GM19240 (cell line): ENCODE measurements at regions not wholly inside any gene's neighbourhood (a gene's known extent, or its start where the extent isn't known, plus 50 kb on each side); places are given as distances from the start of the nearest gene placed in this dataset.

Experiments used
- DNase-seq: peaks from one replicate; pipeline ENCODE4 v3.0.0; 2011; ENCODE audit warnings: low spot score; ENCODE audit not compliant: insufficient read length

- DNase-seq: no peak
Measured at GRCh38 chr2:30046979-30047378, 99.8 kb upstream of the YPEL5 start.

DNA sequence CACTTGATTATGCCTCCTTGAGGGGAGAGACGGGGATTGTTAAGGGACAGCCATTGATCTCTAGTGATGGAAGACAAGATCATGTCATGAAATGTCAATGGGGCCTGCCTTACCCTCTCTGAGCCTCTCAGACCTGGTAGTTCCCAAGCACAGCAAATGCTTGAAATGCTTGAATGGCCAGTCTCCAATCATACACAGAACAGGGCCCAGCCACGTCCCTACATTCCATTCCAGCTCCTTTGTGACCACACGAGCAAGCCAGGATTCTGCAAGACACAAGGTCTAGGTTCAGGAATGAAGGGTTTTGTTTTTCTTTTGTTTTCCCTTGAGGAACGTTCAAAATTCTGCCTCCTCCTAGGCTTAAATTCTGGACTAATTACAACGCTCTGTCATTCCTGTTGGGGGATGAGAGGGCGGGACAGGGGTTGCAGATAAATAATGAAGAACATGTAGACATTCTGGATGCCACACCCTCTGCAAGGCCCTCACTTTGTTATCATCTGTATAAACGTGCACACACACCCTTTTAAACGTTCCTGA lies 98.1 kb upstream of the YPEL5 start:
- no peak for DNase-seq

DNA sequence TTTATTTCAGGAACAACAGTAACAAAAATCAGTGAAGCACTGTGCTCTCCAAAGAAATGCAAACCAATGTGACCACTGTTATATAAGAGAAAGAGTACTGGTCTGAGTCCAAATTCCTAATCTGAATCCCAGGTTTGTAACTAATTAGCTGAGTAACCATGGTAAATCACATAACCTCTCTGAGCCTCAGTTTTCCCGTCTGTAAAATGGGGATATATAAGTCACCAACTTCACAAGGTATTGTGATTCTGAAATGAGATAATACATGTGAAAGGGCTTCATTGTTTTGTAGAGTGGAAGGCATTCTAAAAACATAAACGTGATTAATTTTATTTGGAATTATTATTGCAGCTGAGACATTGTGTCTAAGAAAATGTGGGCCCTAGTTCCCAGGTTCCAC lies 91.3 kb upstream of the YPEL5 start:
- DNase-seq: no peak

DNA sequence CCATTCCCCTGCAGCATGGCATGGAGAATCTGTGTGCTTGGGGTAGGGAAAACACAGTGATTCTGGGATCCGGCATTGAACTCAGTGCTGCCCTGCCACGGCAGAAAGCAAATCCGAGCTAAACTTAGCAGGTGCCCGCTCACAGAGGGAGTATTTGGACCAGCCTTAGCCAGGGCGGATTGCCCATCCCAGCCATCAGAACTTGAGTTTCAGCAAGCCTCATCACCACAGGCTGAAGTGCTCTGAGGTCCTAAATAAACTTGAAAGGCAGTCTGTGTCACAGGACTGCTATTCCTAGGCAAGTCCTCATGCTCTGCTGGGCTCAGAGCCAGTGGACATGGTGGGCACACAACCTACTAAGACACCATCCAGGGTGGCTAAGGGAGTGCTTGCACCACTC lies 86.2 kb upstream of the YPEL5 start:
- no peak for DNase-seq

DNA sequence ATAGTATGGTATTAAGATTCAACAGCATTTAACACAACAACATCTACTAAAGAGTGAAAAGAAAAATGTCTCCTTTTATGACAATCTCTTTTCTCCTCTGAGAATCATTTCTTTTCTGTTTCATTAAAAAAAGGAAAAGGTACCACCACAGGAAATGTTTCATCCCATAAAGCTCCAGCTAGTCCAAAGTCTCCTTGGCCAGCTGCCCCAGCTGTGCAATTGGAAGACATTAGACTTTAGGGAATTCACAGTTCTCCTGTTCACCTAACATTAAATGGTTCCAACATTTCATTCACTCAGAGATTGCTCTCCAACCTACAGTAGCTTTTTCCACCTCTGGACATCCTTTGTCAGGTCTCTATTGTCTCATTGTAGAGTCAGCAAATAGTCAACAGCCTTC lies 78.7 kb upstream of the YPEL5 start:
- DNase-seq: no peak

GRCh38 chr2:30072250-30072842 lies 74.5 kb upstream of the YPEL5 start:
- peak; percentile 48 for DNase-seq

DNA sequence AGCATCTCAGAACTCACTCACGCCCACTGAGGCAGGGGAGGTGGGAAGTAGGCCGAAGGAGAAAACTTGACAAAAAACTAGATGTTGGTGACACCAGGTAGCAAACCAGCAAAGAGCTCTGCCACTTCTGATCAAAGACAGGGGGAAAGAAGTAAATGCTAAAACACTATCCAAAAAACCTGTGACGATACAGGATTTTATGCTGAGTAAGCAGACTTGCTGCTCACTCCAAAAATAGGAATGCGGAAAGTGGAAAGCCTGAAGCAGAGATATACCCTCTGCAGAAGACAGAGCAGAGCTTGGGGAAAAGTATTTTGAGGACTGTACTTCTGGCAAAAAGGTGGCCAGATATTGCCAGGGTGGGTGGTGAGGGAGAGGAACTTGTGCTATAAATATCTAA lies 73.3 kb upstream of the YPEL5 start:
- DNase-seq: no peak

DNA sequence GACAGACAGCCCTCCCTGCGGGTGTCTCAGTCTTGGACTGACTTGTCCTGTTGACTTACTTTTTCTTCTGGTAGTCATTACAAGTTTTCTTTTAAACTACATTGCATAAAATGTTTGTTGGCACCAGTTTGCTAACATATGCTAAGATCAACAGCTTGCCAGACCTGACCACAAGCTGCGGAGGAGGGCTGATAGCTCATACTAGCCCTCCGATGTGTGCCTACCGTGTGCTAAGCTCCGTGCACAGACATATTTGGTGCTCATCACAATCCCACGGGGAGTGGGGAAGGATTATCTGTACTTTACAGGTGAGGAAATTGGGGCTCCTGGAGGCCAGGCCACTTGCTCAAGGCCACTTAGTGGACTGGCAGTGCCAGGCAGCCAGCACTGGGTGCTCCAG lies 72.8 kb upstream of the YPEL5 start:
- DNase-seq: no peak

DNA sequence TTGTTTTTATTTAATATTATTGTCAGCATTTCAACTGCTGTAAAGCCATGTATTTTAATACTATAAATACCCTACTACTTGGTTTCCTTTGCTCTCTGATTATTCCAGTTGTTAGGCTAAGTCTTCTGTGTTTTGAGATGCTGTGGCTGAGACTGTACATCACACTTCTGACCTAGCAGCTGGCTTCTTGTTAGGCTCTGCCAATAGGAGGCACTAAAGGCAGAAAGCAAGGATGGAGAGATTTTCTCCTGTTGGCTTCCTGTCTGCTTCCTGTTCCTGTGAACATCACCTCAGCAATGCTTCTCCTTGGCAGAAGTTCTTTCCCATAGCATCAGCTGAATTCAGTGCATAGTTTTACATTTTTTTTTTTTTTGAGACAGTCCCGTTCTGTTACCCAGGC lies 68.3 kb upstream of the YPEL5 start:
- no peak for DNase-seq

GRCh38 chr2:30084915-30085314 lies 61.9 kb upstream of the YPEL5 start:
- no peak for DNase-seq

GRCh38 chr2:30089171-30089570 lies 57.6 kb upstream of the YPEL5 start:
- no peak for DNase-seq

GRCh38 chr2:30095402-30095801 lies 51.4 kb upstream of the YPEL5 start:
- no peak for DNase-seq

GRCh38 chr2:30096451-30096850 lies 50.4 kb upstream of the YPEL5 start:
- no peak for DNase-seq
